ENCODE measurements at regions not wholly inside any gene's neighbourhood (a gene's known extent, or its start where the extent isn't known, plus 50 kb on each side); places are given as distances from the start of the nearest gene placed in this dataset.

DNA sequence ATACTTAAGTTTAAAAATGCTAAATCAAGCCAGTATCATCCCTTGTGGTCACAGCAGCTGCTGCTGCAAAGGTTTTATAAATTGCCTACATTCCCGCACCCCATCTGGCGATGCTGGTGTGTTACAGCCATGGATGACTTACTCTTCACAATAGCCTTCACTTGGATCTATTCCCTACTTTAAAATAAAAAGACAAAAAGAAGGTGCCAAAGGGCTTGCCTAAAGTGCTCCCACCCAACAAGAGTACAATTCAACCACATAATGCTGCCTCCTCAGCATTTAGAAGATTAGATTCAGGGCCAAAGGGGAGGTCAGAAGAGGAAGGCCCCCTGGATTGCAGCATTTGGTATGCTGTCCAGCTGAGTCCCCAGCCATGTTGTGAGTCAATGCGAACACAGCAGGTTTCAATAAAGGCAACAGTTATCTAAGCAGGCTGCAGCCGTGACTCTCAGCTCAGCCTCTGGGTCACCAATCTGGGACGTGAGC lies 176.1 kb downstream of the DAD1 start:
- no peak for DNase-seq (ENCODE audit: low read depth)
- TF ChIP-seq, protein P1, sequence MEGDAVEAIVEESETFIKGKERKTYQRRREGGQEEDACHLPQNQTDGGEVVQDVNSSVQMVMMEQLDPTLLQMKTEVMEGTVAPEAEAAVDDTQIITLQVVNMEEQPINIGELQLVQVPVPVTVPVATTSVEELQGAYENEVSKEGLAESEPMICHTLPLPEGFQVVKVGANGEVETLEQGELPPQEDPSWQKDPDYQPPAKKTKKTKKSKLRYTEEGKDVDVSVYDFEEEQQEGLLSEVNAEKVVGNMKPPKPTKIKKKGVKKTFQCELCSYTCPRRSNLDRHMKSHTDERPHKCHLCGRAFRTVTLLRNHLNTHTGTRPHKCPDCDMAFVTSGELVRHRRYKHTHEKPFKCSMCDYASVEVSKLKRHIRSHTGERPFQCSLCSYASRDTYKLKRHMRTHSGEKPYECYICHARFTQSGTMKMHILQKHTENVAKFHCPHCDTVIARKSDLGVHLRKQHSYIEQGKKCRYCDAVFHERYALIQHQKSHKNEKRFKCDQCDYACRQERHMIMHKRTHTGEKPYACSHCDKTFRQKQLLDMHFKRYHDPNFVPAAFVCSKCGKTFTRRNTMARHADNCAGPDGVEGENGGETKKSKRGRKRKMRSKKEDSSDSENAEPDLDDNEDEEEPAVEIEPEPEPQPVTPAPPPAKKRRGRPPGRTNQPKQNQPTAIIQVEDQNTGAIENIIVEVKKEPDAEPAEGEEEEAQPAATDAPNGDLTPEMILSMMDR (IDR thresholded peaks at IDR 0.05; ENCODE audit: low read depth, low read length, missing control alignments) = no peak
- no peak overlapping the region for H3K4me3 ChIP-seq (ENCODE audit: low read depth, low read length)

DNA sequence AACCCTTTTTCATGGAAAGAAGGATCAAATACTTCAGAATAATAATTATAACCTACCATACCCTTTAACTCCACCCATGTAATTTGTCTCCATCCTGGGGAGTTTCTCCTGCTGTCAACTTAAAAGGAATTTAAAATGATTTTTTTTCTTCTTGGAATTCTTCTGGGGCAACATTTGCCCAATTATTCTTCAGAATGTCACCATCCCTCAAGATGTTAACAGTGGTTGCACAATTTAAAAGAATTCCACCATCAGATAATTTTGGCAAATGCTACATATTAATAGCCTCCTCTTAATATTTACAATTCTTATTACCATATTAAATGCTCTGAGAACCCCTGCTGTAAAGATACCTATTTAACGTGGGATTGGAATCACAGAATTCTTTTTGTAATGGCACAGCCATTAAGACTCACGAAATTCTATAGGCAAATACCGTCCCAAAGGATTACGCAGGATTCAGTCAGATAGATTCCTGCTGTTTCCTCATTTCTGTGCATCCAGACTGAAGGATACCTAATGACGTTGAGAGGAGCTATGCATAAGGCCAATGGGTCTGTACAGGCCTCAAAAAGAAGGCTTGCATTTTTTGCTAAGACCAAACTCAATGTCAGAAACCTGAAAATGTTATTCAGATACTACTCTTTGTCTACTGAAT lies 177.5 kb downstream of the DAD1 start:
- DNase-seq (ENCODE audit: low read depth) = no peak
- H3K4me3 ChIP-seq (ENCODE audit: low read depth, low read length) = no peak overlapping the region
- TF ChIP-seq, protein P1 (IDR thresholded peaks at IDR 0.05; ENCODE audit: low read depth, low read length, missing control alignments) = no peak

DNA sequence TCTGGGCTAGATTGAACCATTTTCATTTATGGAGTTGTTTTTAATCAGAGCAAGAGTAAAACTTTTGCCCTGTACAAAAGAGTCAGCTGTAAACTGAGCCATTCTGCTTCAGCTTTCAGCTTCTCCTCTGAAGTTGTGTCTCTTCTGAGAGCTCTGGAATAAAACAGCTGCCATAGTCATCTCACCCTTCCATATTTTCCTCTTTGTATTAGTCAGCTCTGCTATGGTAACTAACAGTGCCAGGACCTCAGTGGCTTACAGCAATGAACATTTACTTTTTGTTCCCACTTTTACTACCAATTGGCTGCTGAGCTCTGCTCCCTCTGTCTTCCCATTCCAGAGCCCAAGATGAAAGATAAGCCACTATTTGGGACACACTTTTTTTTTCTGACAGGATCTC lies 178.5 kb downstream of the DAD1 start:
- no peak overlapping the region for H3K4me3 ChIP-seq (ENCODE audit: low read depth, low read length)
- TF ChIP-seq, protein P1 (IDR thresholded peaks at IDR 0.05; ENCODE audit: low read depth, low read length, missing control alignments) = no peak
- no peak for DNase-seq (ENCODE audit: low read depth)

DNA sequence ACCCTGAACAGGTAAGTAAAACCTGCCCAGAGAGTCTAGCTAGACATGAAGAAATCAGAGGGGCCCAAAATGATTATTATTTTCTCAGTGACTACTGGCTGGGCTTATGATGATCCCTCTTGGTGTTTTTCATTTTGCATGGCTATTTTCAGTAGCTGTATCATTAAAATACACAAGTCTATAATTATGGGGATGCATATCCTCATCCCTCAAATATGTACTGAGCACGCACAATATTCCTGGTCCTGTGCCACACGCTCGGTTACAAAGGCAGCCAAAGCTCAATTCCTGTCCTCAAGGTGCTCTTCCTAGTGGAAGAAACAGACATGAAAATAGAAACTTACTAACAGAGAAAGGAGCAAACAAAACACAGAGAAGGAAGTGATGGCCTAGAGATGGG lies 180.0 kb downstream of the DAD1 start:
- TF ChIP-seq, protein P1 (IDR thresholded peaks at IDR 0.05; ENCODE audit: low read depth, low read length, missing control alignments) = no peak
- no peak overlapping the region for H3K4me3 ChIP-seq (ENCODE audit: low read depth, low read length)
- no peak for DNase-seq (ENCODE audit: low read depth)

DNA sequence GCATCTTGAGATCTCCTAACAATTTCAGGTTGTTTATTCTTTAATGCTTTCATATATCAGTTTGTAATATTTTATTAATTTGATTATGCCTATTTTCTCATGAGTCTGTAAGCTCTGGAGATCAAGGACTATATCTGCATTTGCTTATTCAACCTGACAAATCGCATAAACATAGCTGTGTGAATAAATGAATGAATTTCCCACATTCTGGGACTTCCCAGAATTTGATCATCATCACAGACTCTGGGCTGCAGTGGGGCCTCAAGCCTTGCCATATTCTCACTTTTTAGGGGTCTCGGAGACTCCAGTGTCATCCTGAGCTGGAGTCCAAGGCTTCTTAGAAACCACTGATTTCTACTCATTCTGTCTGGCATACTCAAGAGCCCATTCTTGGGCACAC lies 180.5 kb downstream of the DAD1 start:
- TF ChIP-seq, protein P1 (IDR thresholded peaks at IDR 0.05; ENCODE audit: low read depth, low read length, missing control alignments) = no peak
- no peak overlapping the region for H3K4me3 ChIP-seq (ENCODE audit: low read depth, low read length)
- DNase-seq (ENCODE audit: low read depth) = no peak

DNA sequence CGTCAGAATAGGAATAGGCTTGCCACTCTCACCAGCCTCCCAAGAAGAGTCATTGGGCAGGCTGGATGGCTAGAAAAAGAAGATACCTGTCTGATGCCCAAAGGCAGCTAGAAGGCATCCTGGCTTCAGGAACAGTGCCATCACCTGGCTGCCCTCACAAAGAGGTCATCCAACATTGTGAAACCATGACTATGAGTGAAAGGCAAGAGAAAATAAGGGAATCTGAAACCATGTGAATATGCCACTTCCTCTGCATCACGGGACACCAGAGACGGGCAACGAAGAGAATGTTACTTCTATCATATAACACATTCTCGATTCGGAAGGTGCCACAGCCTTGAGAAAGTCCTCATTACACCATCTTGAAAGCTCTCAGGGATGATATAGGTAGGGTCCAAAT lies 182.0 kb downstream of the DAD1 start:
- TF ChIP-seq, protein P1 (IDR thresholded peaks at IDR 0.05; ENCODE audit: low read depth, low read length, missing control alignments) = no peak
- no peak for DNase-seq (ENCODE audit: low read depth)
- H3K4me3 ChIP-seq (ENCODE audit: low read depth, low read length) = no peak overlapping the region

DNA sequence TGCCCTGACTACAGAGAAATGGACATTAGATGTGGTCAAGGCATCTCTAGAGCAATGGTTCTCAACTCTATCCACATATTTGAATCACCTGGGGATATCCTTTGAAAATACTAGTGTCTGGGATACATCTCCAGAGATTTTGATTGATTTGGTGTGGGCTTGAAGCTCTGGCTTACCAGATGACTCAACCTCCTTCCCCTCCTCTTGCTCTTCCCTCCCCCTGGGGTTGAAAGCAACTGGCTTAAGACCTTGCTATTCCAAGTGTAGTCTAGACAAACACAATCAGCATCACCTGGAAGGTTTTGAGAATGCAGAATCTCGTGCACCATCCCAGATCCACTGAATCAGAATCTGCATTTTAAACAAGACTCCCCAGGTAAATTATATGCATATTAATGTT lies 183.8 kb downstream of the DAD1 start:
- no peak for DNase-seq (ENCODE audit: low read depth)
- TF ChIP-seq, protein P1 (IDR thresholded peaks at IDR 0.05; ENCODE audit: low read depth, low read length, missing control alignments) = no peak
- no peak overlapping the region for H3K4me3 ChIP-seq (ENCODE audit: low read depth, low read length)

All from GM12864 (cell line).